NCI-H2227 treated with DMSO at 0.1 percent for 48 hours (cell line): ENCODE measurements at regions not wholly inside any gene's neighbourhood (a gene's known extent, or its start where the extent isn't known, plus 50 kb on each side); places are given as distances from the start of the nearest gene placed in this dataset.
A peak's percentile ranks its signal among the peaks of the same experiment; 100 is the strongest.
"Not testable (repeated sequence)": the region's sequence is repeated elsewhere in the genome, so short reads cannot be mapped to it uniquely, and the experiment has no call there.

Source experiments
- DNase-seq: peaks from one replicate; lab custom pipeline; 2025; lab: John Stamatoyannopoulos, UW

DNA sequence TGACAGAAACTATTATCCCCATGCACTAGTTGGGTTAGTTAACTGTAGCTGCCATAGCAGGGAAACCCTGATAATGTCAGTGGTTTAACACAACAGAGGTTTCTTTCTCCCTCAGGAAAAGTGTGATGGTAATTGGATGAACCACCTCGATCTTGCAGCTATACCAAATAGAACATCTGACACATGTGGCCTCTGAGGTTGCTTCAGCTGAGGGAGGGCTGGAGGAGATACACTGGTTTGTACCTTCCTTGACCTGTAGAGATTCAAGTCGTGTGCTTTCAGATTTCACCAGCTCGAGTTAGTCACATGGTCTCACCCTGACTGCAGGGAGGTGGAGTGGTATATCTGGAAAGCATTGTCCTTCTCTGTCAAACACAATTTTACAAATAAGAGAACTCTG lies 147.2 kb upstream of the SFRP2 start:
- DNase-seq, result no peak

DNA sequence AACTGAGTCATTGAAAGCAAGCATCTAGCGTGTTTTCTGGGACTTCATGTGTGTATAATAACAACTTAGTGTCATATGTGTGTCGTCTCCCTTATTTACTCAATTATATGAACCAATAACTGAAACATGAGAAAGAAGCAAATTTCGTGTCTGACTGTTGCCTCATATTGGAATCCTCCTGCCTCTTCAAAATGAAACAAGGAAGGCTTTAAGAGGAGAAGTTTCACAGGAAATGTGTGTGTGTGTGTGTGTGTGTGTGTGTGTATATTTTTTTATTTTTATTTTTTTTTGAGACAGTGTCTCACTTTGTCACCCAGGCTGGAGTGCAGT lies 145.8 kb upstream of the SFRP2 start:
- DNase-seq, result no peak

DNA sequence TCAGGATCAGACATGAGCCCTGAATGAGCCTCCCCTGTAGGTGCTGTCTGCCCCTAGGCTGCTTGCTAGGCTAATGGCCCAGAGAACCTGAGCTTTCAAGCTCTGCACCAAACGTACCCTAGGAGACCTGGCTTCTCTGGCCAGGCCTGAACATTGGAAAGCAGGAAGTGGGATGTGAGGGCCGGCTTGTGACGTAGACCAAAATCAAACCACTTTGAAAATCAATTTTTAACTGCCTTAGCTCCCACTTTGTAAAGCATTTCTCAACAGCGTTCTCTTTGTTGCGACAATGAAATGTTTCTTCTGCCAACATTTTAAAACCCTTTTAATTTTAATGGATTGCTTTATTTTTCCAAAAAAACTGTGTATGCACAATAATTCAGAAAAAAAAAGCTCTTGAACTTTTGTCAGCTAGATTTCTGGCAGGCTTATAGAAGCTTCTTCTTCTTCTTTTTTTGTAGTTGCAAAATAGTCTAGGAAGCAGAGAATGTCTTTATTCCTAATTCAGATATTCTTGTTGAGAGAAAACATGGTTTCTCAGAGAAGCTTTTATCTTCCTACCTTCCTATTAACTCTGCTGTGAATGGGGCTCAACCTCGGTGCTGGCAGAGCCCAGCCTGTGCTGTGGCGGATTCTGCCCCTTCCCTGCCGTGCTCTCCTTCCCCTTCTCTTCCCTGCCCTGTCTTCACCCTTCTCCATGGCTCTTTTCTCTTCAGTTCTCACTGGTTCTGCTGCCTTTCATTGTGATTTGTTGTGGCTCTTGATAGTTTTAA lies 145.2 kb upstream of the SFRP2 start:
- DNase-seq, result no peak

DNA sequence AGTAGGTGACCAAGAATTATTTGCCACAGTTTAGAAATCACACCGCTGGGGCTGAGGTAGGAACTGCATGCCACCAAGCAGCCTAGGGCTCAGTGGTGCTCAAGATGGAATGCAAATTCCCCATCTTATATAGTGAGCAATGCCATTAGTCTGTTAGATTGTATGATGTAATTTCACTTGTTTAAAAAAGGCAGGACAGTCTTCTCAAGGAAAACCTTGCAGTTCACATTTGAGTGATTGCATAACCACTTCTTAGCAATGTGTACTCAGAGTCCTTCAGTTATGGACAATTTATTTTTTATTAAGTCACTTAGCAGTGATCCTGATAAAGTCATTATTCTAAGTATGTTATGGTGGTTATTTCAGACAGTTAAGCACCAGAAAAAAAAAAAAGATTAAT lies 142.9 kb upstream of the SFRP2 start:
- DNase-seq, result no peak

DNA sequence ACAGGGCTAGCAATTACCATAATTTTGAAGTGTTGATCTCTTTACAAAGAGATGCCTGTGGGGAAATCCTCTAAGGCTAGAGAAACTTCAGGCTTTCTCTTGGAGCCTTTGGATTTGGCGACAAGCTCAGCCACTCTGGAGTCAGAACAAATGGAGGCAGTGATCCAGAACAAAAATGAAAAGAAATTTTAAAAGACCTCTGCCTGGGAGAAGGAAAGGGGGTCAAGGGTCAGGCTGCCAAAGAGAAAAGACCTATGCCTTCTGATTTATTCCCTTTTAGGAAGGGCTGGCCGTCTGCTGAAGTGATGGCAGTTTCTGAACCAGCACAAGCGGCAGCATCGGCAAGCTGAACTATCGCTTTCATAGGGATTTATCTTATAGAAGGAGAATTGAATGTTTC lies 140.8 kb upstream of the SFRP2 start:
- DNase-seq, result no peak

DNA sequence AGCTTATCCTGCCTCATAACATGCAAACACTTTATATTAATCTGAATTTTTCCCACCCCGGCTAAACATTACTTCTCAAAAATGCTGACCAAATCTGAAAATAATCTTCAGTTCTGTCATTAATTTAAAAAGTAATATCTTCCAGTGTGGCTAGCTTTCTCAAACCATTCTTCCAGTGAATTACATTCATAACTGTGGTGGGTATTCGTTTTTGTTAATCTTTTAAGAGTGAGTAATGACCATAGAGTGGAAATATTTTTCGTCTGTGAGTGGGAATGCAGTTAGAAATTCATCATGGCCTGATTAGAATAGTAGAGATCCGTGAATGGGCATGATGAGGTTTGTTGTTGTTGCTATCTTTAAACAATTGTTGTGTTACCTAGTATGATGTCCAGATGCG lies 138.6 kb upstream of the SFRP2 start:
- no peak for DNase-seq

DNA sequence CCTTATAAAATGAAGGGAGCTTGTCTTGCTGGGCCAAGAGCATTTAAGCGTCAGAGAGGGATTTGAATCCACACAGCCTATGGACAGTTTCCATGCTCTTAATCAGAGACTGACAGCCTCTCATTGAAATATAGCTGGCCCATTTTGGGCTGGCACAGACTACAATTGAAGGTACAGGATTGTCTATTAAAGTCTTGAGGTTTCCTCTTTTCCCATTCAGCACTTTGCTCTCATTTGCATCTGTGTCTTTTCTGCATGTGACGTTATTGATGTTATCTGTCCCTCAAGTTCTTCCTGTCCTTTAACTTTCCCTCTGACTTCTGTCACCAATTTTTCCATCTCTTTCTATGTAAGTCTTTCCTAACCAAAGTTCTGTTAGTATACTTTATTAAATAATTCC lies 133.3 kb upstream of the SFRP2 start:
- no peak for DNase-seq

DNA sequence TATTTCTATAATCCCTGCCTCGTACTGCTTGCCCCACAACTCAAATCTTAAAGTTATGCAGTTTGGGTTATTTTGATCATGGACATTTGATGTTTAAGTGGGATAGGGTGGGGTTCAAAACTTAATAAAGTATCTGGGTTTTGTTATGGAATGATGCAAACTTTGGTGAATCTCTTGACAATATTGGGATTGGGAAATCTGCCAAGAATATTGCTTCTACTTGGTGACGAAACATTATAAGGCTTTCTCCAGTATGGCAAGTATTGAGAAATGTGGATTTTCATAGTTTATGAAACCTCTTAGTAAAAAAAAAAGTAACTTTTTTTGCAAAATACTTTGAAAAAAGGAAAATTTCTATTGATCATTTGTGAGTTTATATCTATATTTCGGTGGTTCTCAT lies 130.8 kb upstream of the SFRP2 start:
- DNase-seq, result no peak

DNA sequence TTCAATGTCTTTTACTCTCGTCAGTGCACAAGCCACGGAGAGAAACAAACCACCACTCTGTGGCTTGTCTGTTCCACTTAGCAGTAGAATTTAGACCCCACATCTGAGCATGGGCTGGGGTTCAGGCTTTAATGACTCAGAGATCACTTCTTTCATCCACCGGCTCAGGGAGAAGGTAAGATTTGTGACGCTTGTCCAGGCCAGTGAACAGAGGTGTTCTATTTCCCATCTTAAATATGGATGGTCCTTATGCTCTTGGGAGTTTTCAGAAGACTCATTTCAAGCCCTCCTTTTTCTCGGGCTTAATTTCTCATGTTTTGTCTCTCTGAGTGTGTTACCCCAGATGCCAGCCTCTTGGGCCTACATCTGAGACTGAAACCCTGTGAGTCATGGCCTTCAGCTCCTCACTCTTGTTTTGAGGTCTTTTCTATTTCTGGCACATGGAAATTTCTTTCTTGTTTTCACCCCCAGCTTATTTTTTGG lies 127.4 kb upstream of the SFRP2 start:
- DNase-seq, result no peak

DNA sequence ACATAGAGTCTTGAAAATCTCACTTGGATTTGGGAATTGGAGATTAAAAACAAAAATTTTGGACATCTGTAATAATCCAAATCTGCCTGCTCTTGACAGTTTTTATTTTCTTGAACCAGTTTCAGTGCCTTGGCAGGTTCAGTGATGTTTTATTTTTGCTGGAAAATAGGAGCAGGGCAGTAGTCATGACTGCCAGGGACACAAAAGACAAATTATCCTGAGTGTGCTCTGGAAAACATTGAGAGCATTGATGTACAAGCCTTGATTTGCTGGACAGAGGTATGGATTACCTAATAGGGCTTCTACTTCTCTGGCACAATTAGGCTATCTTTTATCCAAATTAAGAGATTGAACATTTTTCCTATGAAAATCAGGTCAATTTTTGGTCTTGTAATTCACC lies 123.4 kb upstream of the SFRP2 start:
- no peak for DNase-seq

DNA sequence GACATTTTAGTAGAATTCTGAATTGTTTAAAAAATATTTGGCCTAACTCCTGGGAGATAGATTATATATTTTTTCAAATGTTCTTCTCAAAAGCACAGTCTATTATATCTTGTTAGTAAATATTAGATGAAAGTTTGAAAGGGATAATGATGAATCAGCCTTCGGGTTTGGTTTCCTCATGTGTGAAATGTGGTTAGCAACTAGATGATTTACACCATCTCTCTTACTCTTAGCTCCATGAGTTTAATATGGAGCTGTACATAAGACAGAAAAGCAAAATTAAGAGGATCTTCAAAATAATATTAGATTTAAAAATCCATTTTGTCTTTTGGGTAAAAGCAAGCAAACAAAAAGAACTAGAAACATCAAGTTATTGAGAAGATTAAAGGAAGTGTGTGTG lies 120.8 kb upstream of the SFRP2 start:
- no peak for DNase-seq

DNA sequence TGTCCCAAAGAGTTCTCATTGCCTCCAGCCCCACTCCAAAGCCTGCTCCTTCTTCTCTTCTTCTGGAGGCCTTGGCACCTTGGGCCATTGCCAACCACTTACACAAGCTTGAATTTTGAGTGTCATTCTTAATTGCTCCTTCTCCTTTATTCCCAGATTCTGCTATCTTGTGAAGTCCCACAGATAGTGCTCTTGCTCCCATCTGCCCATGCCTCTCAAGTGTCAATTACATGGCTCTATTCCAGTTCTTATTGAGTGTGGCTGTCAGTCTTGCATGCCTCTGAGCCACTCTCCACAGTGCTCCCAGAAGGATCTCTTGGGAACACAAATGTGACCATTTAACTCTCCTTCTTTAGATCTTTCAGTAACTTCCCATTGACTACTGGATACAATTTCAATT lies 117.3 kb upstream of the SFRP2 start:
- DNase-seq, result no peak

DNA sequence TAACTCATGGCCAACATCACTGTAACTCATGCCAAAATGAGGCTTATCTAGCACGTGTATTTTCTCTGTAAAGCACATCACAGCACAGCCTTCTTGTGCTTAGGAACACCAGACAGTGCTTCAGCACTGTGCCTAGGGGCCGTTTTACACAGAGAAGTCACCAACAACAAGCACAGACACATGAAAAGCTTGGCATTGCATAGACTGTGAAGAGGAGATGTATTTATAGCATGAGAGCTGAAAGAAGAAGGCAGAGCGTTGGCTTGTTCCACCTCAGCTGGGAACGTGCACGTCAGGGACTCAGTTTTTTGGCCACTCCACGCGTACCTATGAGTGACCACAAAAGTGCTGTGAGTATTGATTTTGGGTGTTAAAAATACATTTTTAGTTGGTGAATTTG lies 116.3 kb upstream of the SFRP2 start:
- no peak for DNase-seq

DNA sequence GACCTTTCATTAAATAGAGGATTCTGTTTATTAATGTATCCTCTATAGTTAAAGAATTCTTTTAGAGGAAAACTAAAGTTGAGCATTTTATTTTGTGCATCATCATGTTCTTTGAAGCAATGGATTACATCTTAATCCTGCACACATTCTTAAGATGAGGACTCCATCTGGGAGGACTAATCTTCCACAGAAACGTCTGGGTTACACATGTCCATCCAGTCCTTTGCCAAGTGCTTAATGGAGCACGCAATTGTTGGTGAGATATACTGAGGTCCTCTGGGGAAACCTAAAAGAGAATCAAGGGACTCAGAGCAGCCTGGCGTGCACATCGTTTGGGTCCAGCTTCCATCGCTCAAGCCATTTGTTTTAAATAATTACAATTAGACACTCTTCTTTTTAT lies 115.1 kb upstream of the SFRP2 start:
- no peak for DNase-seq

DNA sequence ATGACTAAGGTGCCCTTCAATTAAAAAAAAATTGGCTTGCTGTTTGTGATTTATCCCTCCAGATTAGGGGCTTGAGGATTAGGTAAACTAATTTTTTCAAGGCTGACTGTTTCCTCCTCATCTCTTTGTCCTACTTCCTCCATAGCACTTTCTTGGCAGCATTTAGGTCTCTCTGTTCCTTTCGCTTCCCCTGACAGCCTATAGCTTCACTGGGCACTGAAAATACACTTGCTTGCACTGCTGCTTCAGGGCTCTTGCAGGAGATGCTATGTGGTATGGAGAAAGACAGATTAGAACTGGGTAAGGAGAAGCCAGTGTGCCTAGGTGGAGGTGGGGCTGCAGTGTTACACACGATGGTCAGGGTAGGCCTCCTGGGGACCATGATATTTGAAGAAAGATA lies 112.3 kb upstream of the SFRP2 start:
- DNase-seq, result no peak

DNA sequence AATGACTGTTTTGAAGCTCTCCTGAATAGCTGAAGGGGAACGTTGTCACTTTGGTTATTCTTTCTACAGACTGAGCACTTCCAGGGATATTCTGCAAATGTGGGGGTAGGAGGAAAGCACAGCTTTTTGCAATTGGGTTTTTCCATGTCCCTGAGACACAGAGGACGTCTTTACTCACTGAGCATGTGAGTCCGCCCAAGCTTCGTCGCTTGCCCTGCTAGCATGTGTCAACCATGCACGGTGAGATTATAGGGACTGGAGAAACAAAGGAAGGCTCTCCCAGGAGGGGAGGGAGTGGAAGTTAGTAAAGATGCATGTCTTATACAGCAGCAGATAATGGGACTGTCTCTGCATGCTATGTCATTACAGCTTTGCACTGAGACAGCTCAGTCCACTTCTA lies 111.5 kb upstream of the SFRP2 start:
- DNase-seq, result peak; percentile 8

DNA sequence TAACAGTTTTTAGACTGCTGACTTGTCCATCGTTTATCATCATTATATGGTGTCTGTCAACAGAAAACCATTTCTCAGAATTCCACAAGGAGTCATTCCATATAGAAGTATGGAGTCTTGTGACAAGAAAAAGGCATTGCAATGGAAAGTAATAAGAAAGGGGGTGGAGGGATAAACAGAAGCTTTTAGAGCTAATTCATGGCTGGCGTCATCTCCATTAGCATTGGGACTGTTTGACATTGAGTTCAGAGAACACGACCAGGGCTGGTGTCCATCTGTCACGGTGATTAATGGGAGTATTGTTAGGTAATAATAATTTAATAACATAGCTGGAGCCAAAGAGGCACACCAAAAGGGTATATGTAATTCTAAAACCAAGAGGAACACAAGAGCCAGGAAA lies 101.9 kb upstream of the SFRP2 start:
- DNase-seq, result peak; percentile 34

DNA sequence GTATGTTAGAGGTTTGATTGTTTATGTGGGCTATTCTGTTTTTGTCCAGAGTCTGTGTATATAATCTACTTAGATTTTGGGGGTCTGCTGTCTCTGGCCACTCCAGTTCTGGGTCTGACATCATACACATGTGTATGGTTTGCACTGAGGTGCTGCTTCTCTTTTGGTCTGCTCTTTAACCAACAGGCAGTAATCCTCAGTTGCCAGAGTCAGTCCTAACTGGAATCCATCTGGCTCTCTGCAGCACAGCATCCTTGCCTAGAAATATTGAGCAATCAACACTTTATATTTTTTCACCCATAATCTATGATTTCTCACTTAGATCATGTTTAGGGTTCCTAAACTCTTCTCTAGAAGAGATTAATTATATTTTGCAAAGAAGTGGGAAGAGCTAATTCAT lies 98.3 kb upstream of the SFRP2 start:
- no peak for DNase-seq

DNA sequence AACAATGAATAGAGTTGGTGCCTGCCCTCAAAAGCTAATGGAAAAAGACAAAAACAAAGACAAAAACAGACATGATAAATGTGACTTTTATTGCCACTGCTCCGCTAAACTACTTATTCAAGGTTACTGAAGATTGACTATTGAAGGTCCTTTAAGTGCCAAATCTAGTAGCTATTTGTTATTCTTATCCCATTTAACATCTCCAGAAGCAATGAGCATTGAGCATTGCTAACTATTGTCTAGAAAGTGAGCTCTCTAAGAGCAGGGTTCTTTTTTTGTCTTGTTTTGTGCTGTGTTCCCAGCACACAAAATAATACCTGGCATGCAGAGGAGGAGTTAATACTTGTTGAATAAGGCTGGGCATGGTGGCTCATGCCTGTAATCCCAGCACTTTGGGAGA lies 95.4 kb upstream of the SFRP2 start:
- DNase-seq, result no peak

DNA sequence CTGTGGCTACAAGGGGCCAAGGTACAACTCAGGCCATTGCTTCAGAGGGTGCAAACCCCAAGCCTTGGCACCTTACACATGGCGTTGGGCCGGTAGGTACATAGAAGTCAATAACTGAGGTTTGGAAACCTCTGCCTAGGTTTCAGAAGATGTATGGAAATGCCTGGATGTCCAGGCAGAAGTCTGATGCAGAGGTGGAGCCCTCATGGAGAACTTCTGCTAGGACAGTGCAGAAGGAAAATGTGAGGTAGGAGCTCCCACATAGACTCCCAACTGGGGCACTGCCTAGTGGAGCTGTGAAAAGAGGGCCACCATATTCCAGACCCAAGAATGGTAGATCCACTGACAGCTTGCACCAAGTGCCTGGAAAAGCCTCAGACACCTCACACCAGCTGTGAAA lies 92.1 kb upstream of the SFRP2 start:
- no peak for DNase-seq

DNA sequence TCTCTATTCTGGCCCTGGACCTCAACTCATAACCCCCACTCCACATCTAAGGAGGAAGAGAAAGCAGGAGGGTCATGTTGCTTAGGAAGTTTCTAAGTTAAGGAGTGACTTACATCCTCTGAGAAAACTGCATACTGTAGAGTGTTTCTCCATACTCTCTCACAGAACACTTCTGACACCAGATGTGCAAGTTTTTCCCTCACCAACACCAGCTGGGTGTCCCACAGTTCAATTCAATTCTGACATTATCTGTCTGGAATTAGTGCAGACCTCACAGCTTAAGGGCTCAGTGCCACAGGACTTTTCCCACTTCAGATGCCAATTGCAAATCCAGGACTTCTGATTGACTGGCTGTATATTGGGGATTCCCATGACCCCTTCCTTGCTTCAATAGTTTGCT lies 89.0 kb upstream of the SFRP2 start:
- no peak for DNase-seq

DNA sequence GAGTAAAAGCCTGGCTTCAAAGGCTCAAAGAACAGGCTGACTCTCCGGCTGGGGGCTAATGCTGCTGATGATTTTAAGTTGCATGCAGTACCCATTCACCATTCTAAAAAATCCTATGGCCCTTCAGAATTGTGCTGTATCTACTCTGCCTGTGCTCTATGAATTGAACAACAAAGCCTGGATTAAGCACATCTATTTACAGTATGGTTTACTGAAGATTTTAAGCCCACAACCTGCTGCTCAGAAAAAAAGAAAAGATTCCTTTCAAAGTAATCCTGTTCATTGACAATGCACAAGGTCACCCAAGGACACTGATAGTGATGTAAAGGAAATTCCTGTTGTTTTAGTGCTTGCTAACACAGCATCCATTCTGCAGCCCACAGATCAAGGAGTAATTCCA lies 84.9 kb upstream of the SFRP2 start:
- no peak for DNase-seq

DNA sequence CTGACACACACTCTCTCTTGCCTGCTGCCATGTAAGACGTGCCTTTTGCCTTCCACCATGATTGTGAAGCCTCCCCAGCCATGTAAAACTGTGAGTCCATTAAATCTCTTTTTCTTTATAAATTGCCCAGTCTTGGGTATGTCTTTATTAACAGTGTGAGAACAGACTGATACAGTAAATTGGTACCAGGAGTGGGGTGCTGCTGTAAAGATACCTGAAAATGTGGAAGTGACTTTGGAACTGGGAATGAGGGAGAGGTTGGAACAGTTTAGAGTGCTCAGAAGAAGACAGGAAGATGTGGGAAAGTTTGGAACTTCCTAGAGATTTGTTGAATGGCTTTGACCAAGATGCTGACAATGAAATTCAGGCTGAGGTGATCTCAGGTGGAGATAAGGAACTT lies 77.9 kb upstream of the SFRP2 start:
- DNase-seq, result not testable (repeated sequence)

DNA sequence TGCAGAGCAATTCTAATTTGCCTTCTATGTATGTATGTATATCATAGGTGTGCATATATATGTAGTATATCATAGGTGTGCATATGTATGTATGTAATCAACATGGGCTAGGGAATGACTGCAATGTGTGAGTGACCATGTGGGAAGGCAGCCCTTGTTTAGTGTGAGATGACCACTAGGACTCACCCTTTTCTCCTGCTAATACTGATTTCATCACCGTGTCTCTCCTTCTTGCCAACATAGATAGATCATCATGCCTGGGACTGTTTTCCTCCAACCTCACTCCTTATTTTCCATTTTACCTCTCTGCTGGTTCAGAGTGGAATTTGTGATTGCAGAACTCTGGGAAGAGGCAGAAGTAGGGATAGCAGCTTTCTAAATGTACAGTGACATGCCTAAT lies 63.6 kb upstream of the SFRP2 start:
- DNase-seq, result no peak
